ENCODE measurements at regions not wholly inside any gene's neighbourhood (a gene's known extent, or its start where the extent isn't known, plus 50 kb on each side); places are given as distances from the start of the nearest gene placed in this dataset.

DNA sequence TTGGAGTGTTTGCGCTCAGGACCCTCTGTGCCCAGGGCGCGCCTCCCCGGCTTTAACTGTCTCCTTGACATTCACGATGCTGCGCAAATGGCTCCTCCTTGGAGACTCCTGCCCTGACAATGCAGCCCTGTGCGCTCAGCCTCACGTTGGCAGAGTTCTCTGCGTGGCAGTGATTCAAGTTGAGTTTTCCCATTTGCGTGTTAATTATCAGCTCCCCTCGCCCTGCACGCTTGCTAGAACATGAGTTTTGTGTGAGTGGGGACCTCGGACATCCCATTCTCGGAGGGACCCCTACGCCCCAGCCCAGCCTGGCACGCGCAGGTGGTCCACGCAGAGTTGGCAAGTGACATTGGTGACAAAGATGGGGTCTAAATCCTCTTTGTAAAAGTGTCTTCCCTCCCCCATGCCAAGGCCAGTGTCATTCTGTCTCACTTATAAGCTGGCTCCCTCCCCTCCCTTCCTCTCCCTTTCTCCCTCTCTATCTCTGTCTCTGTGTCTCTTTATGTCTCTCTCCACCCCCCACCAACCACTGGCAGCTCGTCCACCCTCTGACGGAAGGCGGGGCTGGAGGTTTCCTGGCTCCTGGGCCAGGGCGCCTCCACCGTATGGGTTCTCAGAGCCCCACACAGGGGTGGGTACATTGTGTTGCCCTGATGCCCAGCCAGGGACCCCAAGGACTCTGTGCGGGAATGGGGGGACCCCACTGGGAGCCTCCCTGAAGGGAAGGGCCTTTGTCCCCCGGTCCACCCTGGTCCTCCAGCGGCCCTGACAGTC lies 169.3 kb downstream of the OLFM1 start:
- TF ChIP-seq POLR2A (IDR thresholded peaks at IDR 0.05) (no peak), CTCF (IDR thresholded peaks at IDR 0.05) (no peak)
